ENCODE measurements at regions not wholly inside any gene's neighbourhood (a gene's known extent, or its start where the extent isn't known, plus 50 kb on each side); places are given as distances from the start of the nearest gene placed in this dataset.
"Not testable (repeated sequence)": the region's sequence is repeated elsewhere in the genome, so short reads cannot be mapped to it uniquely, and the experiment has no call there.

DNA sequence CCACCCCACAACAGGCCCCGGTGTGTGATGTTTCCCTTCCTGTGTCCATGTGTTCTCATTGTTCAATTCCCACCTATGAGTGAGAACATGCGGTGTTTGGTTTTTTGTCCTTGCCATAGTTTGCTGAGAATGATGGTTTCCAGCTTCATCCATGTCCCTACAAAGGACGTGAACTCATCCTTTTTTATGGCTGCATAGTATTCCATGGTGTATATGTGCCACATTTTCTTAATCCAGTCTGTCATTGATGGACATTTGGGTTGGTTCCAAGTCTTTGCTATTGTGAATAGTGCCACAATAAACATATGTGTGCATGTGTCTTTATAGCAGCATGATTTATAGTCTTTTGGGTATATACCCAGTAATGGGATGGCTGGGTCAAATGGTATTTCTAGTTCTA lies 361.1 kb downstream of the SRGAP2C start:
- not testable (repeated sequence) for ATAC-seq

DNA sequence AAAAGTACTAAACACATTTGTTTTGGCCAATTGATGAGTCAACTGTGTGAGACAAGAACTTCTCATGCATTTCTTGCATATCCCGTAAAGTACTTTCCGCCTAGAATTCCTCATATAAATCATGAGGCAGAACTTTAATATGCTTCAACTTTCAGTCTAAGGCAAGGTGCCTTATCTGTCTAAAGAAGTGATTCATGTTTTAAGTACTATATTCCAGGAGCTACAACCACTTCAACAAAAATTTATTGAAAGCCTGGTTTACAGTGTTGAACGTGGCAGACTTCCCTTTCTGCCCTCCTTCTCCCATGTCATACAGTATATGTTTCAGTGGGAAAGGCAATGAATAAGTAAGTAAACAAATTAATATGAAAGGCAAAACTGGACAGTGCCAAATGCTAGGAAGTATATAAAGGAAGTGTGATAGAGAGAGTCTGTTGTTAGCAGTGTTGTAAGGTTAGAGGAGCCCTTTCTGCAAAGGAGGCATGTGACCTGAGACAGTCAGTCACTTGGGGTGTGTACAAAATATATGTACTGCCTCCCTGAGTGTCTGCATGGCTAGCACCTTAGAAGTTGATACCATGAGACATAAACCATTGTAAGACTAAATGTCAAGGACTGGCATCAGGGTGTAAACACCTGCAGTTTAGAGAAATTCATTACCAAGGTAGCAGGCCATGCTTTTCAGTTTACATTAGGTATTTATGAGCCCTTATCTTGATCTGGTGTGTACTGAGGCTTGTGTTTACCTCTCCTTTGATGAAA lies 362.2 kb downstream of the SRGAP2C start:
- no peak for ATAC-seq
- no peak for TF ChIP-seq ESRRG (CRISPR knock-in tag; IDR thresholded peaks at IDR 0.05)
- no peak for TF ChIP-seq GLIS3 (CRISPR knock-in tag; IDR thresholded peaks at IDR 0.05)
- no peak for TF ChIP-seq ZNF70 (CRISPR knock-in tag; IDR thresholded peaks at IDR 0.05)
- TF ChIP-seq ZNF565 (CRISPR knock-in tag; conservative IDR thresholded peaks at IDR 0.05; ENCODE audit: low read depth) = no peak
- TF ChIP-seq, protein P1, sequence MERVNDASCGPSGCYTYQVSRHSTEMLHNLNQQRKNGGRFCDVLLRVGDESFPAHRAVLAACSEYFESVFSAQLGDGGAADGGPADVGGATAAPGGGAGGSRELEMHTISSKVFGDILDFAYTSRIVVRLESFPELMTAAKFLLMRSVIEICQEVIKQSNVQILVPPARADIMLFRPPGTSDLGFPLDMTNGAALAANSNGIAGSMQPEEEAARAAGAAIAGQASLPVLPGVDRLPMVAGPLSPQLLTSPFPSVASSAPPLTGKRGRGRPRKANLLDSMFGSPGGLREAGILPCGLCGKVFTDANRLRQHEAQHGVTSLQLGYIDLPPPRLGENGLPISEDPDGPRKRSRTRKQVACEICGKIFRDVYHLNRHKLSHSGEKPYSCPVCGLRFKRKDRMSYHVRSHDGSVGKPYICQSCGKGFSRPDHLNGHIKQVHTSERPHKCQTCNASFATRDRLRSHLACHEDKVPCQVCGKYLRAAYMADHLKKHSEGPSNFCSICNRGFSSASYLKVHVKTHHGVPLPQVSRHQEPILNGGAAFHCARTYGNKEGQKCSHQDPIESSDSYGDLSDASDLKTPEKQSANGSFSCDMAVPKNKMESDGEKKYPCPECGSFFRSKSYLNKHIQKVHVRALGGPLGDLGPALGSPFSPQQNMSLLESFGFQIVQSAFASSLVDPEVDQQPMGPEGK (CRISPR knock-in tag; IDR thresholded peaks at IDR 0.05; ENCODE audit: borderline replicate concordance) = no peak
- TF ChIP-seq ZC3H10 (CRISPR knock-in tag; IDR thresholded peaks at IDR 0.05) = no peak
- no peak for TF ChIP-seq SNAI2 (CRISPR knock-in tag; IDR thresholded peaks at IDR 0.05)
- no peak for TF ChIP-seq PPARA (CRISPR knock-in tag; IDR thresholded peaks at IDR 0.05; ENCODE audit: borderline replicate concordance)
- no peak for TF ChIP-seq ZNF8 (CRISPR knock-in tag; IDR thresholded peaks at IDR 0.05)
- TF ChIP-seq ZFP30 (CRISPR knock-in tag; IDR thresholded peaks at IDR 0.05) = no peak
- TF ChIP-seq BACH2 (CRISPR knock-in tag; IDR thresholded peaks at IDR 0.05; ENCODE audit: borderline replicate concordance) = no peak

DNA sequence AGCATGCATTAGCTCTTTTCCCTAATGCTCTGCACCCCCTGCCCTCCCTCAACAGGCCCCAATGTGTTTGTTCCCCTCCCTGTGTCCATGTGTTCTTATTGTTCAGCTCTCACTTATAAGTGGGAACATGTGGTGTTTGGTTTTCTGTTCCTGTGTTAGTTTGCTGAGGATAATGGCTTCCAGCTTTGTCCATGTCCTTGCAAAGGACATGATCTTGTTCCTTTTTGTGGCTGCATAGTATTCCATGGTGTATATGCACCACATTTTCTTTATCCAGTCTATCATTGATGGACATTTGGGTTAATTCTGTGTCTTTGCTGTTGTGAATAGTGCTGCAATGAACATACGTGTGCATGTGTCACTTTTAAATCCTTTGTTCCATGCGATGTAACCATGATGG lies 363.0 kb downstream of the SRGAP2C start:
- ATAC-seq = not testable (repeated sequence)

DNA sequence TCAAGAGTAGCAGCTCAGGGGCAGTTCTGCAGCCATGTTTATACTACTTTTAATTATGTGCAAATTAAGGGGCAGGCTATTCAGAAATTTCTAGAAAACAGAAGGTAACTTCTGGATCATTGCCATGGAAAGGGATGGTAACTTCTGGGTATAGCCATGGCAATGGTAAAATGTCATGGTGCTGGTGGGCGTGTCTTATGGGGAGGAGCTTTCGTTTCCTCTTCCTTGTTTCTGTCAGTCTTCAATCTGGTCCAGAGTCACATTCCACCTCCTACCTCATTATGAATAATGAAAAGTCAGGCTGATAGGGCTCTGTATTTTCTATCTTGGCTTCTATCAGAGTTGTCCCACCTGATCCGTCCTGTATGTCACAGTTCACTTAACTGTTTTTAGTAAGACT lies 366.0 kb downstream of the SRGAP2C start:
- not testable (repeated sequence) for ATAC-seq

DNA sequence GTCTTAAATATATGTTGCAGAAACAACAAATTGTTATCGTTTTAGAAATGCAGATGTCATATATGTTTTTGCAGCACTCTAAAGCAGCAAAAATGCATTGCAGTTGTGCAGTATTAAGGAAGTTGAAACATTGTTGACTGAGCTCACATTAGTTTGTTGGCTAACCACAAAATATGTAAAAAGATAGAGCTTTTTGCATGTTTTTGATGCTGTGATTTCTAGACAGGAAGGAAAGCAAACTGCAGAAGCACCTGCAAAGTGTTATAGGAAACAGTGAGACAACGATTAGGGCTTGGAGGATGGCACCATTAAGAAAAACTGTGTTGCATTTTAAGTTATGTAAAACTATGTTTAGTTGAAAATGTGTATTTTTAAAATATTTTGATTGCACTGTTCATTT lies 366.7 kb downstream of the SRGAP2C start:
- ATAC-seq = not testable (repeated sequence)

DNA sequence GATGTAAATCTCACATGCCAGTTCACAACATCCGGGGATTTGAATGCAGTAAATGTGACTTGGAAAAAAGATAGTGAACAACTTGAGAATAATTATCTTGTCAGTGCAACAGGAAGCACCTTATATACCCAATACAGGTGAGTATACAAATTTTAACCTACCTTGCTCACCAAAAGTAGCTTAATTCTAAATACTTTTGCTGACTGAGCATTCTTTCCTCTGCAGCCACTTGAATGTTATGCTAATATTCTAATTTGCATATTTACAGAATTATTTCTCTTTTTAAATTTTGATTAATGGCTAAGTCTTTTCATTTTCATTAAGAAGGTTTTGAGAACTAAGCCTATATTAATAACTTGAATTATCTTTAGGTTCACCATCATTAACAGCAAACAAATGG lies 371.8 kb downstream of the SRGAP2C start:
- ATAC-seq = not testable (repeated sequence)

DNA sequence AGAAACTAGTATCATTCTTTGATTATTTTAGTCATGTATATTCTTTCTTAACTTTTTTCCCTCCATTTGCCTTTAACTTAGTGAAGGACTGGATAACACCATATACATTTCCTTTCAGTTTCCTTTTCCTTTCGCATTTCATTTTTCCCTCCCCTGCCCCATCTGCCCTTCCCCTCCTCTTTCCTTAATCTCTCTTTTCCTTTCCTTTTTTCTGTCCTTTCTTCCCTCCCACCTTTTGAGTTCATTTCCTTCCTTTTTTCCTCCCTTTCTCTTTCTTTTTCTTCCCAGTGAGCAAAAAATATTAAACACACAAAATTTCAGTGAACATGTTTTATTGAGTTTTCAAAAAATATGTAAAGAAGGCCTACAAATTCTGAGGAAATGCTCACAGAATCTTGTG lies 373.3 kb downstream of the SRGAP2C start:
- not testable (repeated sequence) for ATAC-seq

DNA sequence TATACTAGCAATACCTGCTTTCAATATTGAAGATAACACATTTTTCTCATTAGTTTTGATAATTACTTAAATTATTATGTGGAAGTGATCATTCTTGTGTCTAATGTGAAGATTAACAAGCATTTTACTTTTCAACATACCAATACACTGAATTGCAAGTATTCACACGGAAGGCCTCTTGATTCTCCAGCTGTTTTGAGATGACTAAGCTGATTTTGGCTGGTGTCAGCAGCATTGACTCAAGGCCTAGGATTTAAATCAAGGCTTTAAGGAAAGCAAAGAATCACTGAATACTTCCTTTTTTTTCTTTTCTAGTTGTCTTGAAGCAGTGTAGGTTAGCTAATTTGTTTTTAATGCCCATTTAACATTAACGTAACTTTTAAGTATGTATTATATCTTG lies 373.7 kb downstream of the SRGAP2C start:
- ATAC-seq = no peak
- TF ChIP-seq, protein P2, sequence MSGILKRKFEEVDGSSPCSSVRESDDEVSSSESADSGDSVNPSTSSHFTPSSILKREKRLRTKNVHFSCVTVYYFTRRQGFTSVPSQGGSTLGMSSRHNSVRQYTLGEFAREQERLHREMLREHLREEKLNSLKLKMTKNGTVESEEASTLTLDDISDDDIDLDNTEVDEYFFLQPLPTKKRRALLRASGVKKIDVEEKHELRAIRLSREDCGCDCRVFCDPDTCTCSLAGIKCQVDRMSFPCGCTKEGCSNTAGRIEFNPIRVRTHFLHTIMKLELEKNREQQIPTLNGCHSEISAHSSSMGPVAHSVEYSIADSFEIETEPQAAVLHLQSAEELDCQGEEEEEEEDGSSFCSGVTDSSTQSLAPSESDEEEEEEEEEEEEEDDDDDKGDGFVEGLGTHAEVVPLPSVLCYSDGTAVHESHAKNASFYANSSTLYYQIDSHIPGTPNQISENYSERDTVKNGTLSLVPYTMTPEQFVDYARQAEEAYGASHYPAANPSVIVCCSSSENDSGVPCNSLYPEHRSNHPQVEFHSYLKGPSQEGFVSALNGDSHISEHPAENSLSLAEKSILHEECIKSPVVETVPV (CRISPR knock-in tag; IDR thresholded peaks at IDR 0.05) = no peak
- TF ChIP-seq ZFP3 (CRISPR knock-in tag; IDR thresholded peaks at IDR 0.05) (no peak), GLIS3 (CRISPR knock-in tag; IDR thresholded peaks at IDR 0.05) (no peak), OSR1 (CRISPR knock-in tag; IDR thresholded peaks at IDR 0.05) (no peak), ZNF8 (CRISPR knock-in tag; IDR thresholded peaks at IDR 0.05) (no peak), ZC3H10 (CRISPR knock-in tag; IDR thresholded peaks at IDR 0.05) (no peak), ESRRG (CRISPR knock-in tag; IDR thresholded peaks at IDR 0.05) (no peak)
- TF ChIP-seq, protein P3, sequence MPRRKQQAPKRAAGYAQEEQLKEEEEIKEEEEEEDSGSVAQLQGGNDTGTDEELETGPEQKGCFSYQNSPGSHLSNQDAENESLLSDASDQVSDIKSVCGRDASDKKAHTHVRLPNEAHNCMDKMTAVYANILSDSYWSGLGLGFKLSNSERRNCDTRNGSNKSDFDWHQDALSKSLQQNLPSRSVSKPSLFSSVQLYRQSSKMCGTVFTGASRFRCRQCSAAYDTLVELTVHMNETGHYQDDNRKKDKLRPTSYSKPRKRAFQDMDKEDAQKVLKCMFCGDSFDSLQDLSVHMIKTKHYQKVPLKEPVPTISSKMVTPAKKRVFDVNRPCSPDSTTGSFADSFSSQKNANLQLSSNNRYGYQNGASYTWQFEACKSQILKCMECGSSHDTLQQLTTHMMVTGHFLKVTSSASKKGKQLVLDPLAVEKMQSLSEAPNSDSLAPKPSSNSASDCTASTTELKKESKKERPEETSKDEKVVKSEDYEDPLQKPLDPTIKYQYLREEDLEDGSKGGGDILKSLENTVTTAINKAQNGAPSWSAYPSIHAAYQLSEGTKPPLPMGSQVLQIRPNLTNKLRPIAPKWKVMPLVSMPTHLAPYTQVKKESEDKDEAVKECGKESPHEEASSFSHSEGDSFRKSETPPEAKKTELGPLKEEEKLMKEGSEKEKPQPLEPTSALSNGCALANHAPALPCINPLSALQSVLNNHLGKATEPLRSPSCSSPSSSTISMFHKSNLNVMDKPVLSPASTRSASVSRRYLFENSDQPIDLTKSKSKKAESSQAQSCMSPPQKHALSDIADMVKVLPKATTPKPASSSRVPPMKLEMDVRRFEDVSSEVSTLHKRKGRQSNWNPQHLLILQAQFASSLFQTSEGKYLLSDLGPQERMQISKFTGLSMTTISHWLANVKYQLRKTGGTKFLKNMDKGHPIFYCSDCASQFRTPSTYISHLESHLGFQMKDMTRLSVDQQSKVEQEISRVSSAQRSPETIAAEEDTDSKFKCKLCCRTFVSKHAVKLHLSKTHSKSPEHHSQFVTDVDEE (CRISPR knock-in tag; IDR thresholded peaks at IDR 0.05) = no peak
